GM21723 (cell line): ENCODE measurements at regions not wholly inside any gene's neighbourhood (a gene's known extent, or its start where the extent isn't known, plus 50 kb on each side); places are given as distances from the start of the nearest gene placed in this dataset.
"Not testable (repeated sequence)": the region's sequence is repeated elsewhere in the genome, so short reads cannot be mapped to it uniquely, and the experiment has no call there.

Source experiments
- ATAC-seq: cut with Tn5 transposase; IDR thresholded peaks from one replicate; pipeline ENCODE4 v1.9.1; 2021; ENCODE audit warnings: mild to moderate bottlenecking, moderate library complexity; ENCODE audit not compliant: unreplicated experiment

DNA sequence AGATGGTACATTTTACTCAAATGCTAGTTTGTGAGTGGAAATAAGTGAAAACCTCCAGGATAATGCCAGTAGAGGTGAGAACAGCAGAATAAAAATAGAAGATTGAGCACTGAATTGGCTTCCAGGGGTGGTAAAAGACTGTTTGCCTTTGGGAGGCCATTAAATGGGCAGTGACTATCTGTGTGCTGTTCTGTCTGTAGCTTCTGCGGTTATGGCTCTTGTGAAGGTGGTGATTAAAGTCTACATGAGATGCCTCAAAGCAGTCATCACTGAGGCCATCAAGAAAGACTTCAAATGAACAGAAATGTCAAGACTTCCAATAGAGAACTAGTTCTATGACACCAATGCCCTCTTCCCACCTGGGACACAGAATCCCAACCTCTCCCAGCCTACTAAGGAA, 108.8 kb downstream of the EFHB start:
- ATAC-seq = no peak

DNA sequence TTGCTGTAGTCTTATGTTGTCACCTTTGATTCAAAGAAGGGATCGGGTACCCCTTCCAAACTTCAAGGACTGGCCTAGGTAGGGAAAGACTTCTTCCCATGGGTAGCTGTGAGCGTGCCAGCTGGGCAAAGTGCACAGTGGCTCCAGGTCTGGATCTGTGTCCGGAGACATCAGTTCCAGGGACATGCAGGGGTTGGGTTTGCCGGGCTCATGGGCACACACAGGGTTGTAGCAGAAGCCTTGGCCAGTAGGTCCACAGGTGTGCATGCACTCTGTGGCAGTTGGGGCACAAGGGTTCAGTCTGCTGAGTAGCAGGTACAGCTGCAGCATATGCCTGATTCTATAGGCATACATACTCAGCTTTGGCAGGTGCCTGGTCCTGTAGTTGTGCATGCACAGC, 111.2 kb downstream of the EFHB start:
- ATAC-seq = no peak

DNA sequence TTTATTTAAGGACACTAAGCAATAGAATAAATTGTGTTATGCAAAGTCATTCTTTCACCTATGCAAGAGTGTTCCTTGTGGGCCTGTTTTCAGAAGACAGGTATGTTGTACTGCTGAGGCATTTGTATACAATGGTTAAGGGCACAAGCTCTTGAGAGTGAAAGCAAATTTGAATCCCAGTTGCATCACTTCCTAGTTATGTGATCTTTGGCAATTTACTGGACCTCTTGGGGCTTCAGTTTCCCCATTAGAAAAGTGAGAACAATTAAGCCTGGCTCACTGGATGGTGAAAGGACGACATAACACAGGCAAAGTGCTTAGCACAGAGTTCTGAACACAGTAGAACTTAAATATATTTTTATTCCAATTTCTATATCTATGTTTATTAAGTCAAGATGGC, 117.4 kb downstream of the EFHB start:
- no peak for ATAC-seq

DNA sequence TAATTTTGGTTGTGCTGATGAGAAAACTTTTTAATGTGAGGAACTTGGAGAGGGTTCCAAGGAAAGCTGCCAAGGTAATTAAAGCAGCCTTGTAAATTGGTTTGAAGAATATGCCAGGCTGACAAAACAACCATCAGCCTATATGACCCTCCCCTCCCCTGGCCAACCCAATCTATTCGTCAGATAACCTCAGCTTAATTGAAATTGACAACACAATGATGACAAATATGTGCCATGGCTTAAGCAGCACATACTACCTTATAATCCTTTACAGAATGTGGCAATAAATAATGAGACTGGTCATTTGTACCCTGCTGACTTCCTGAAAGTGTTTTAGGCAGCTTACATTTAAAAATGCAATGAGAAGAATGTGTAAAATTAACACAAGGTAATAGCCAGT, 118.2 kb downstream of the EFHB start:
- no peak for ATAC-seq

DNA sequence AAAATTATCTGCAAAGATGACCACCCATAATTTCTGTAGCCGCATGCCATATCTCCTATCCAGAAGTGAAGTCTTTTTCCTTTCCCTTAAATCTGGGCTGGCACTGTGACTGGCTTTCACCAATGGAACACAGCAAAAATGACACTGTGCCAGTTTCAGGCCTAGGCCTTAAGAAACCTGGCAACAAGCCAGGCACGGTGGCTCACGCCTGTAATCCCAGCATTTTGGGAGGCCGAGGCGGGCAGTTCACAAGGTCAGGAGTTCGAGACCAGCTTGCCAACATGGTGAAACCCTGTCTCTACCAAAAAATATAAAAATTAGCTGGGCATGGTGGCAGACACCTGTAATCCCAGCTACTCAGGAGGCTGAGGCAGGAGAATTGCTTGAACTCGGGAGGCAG, 120.3 kb downstream of the EFHB start:
- not testable (repeated sequence) for ATAC-seq

DNA sequence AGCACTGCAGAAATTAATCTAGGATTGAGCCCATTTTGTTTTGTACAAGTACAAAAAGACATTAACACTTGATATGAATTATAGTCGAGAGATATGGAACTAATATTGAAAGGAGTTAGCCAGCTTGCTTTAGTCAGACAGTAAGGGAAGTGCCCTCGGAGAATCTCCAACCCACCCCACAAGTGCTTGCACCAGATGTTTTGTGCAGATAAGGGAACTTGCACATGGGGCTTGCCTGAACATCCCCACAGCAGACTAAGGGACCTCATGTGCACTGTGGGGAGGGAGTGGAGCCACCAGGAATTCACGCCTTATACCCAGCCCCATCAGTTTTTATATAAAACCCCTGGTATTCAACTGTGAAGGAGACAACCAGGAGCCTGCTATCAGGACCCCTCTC, 122.3 kb downstream of the EFHB start:
- ATAC-seq = no peak

DNA sequence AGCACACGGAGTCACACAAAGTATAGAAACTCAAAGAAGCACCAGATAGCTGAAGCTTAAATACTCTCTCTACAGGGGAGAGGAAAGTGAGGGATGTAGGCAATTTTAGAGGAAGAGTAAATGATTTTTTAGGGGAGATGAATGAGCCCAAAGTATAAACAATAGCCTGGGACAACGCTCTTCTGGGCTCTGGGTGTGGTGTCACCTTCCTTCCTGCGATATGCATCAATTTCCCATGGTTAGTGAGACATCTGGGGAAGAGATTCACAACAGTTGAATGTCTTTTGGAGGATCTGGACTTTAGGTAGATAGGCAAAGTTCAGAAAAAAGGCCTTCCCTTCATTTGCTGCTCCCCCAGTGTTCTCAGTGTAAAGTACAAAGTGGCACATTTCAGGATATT, 125.2 kb downstream of the EFHB start:
- no peak for ATAC-seq

DNA sequence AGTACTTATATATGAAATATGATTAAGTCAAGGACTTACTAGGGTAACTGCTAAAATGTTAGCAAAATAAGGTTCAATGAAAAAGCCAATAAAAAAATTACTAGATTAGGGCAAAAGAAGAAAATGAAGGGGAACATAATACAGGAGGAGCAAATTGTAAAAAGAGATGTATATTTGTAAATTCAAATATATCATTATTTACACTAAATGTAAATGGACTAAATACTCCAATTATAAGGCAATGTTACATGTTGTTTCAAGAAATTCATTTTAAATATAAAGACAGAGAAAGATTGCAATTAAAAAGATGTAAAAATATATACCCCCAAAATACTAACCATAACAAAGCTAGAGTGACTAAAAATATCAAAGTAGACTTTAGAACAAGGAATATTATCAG, 134.1 kb downstream of the EFHB start:
- no peak for ATAC-seq

DNA sequence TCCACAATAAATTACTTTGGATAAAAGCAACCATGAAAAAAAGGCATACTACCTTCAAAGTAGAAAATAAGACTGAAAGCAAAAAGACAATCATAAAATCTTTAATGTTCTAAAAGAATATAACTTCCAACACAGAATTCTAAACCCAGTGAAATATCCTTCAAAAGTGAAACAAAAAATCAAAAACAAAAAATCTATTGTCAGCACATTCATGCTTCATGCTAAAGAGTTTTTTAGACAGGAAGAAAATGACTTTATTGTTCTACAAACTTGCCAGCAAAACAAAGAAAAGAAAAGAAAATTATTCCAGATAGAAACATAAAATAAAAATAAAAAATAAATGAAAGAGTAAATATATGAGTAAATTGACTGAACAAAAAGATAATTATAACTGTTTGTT, 134.9 kb downstream of the EFHB start:
- no peak for ATAC-seq

DNA sequence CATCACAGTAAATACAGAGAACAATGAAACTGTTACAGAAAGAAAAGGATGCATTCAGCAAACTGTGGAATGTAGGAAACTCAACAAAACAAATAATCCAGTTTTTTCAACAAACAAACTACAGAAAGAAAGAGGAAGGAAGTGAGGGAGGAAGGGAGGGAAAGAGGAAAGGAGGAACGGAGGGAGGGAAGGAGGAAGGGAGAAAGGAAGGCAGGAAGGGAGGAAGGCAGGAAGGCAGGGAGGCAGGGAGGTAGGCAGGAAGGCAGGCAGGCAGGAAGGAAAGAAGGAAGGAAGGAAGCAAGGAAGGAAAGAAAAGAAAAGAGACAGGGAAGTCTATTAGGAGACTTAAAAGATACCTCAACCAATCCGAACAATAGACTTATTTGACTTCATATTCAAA, 135.7 kb downstream of the EFHB start:
- ATAC-seq = no peak

DNA sequence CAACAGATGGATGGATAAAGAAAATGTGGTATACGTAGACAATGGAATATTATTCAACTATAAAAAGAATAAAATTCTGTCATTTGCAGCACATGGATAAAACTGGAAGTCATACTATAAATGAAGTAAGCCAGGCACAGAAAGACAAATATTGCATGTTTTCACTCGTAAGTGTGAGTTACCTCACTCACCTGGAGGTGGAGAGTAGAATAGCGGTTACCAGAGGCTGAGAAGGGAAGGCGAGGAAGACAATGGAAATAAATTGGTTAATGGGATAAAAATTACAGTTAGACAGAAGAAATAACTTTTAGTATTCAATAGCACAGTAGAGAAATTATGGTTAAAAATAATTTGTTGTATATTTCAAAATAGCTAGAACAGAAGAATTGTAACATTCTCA, 141.6 kb downstream of the EFHB start:
- no peak for ATAC-seq

DNA sequence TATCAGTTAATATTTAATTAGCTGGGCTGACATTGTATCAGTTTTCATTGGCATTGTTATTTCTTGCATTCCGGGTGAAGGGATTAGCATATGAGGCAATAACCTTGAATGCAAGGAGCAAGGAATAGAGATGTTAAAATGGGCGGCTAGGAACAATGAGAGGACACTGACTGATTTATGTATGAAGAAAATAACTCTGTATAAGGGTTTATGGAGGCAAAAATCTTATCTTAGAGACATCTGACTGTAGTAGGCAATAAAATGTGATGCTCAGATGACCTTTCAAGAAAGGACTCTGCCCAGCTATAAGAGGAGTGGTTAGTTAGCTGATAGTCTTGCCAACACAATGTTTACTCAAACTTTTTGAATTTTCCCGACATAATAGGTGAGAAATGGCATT, 158.3 kb downstream of the EFHB start:
- ATAC-seq = no peak

DNA sequence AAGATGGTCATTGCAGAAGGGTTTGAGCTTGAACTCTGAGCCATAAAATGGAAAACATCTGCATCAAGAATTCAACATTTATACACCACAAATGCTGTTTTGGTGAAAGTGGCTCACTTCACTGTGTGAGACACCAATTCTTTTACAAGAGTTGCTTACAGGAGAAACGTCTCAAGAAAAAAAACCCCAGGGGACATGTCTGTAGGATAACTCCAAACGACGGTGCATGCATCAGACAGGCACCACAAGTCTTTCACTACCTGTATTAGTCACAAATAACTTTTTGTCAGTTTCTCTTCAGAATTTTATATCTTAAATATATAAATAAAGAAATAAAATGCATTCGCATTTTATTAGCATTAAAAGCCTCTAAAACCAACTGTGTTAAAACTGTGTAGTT, 164.3 kb downstream of the EFHB start:
- ATAC-seq = no peak

DNA sequence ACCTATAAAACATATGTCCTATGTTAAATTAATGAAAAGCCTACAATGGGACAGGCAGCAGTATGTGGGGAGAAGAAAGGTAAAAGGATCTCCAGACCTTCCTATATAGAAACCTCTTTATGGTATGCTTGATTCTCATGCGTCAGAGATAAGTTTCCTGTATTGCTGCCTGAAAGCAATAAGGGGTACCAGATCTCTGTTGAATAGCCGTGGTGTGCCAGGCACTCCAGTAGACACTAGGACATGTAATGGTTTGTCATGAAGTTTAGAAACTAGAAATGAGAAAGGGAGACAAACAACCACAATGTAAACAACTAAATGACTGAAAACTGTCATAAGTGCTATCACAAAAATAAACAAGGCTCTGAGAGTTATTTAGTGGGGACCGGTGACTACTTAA, 168.1 kb downstream of the EFHB start:
- ATAC-seq = no peak

DNA sequence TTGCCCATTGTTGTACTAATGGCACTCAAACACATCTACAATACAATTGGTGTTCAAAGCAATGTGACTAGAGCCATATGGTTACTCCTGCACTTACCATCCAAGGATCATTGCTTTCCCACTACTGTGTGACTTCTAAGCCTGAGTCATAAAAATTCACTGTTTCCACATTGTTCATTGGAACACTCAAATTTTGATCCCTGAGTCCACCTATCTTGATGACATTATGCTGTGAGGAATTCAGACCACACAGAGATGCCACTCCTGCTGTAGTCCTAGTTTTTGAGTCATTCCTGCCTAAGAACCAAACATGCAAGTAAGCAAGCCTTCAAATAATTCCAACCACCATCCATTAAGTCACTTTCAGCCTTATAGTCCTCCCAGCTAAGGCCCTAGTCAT, 176.2 kb downstream of the EFHB start:
- ATAC-seq = no peak

DNA sequence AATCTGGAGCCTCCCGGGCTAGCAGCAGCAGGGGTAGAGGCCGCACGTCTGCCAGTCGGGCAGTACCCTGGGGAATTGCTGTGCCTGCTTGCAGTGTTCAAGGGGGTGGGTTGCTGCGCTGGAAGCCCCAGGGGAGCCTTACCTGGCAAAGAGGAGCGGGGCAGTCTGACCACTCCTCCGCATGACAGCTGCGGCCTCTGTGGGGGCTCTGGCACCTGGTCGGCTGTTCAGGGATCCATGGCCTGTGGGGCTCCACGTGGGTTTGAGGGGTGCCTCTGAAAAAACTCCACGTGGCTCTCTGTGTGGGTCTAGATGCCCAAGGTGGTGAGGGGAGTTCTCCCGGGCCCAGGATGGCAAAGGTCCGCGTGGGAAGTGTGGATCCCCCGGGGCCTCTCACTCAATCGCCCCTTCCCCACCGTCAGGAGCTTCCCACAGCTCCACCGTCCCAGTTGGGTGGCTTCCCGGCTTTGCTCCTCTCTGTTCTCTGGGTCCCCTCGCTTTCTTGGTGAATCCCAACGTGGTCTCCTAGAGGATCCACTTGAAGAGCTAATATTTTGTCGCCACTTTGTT, 184.5 kb downstream of the EFHB start:
- no peak for ATAC-seq

DNA sequence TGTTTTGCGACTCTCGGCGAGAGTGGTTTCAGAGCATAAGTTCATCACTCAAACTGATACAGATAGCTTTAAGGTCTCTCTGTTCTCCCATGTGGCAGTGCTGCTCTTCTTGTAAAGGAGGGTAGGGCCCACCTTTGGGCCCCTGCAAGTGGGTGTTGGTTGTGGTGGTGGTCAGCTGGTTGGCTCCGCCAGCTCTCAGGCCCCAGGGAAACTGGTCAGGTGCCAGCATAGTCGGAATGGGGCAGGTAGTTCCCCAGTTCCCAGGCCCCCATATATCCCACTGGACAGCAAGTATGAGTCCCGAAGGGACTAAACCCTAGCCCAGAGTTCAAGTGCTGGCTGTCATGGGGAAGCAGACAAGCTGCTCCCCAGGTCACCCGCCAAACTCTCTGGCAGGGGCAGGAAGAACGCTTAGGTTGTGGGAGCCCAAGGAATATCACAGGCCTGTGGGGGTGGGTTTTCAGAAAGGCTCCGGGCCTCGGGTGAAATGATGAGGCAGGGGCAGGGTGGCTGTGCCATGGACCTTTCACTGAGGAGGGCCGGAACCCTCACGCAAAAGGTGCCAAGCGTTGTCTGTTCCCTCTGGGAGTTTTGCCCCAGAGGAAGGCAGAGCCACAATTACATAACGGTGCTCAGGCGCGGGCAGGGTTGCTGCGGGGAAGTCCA, 185.1 kb downstream of the EFHB start:
- no peak for ATAC-seq

DNA sequence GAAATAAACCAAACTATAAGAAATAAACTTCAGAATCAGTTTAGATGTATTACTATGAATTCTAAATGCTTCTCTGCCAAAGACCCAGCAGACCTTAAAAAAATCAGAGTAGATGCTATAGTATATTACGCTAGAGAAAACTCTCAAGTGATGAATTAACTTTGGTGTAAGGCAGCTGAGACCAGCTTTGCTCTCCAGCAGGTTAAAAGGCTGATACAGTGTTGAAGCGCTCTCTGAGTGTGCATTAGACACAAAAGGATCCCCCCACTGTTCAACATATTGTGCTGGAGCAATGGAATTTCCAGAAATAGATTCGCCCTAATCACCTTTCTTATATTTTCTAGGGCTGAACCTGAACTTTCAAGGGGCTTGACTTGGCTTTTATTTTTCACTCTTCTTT, 190.0 kb downstream of the EFHB start:
- no peak for ATAC-seq

DNA sequence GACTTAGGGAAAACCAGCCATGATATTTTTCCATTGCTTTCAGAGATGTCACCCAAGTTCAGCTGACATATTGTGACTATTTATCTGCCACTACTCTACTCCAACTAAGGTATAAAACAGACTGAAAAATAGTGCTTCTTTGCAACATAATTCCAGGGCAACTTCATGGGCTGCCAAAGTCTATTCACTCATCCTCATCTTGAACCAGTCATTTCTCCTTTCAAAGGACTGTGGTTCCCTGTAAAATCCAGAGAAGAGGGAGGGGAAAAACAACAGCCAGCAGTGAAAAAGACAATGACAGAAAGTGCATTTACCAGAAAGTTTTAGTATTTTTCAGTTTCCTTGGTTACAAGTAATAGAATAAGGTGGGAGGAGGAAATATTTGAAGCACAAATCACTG, 191.1 kb downstream of the EFHB start:
- no peak for ATAC-seq

DNA sequence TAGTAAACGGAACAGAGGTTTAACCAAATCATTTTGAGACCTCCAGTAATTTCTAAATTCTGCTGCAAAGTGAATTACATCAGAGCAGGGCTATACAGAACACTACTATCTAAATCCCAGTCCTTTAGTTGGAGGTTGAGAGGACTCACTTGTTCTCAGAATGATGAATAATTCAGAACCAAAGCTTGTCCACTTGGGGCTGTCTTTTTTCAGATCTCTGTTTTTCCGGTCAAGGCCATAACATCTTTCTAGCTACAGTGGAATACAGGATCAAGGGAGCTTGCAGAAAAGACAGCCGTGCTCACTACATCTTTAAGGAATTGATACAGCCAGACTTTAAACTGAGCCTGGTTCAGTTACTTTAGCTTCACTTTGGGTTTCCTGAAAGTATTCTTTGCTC, 194.5 kb downstream of the EFHB start:
- ATAC-seq = no peak

DNA sequence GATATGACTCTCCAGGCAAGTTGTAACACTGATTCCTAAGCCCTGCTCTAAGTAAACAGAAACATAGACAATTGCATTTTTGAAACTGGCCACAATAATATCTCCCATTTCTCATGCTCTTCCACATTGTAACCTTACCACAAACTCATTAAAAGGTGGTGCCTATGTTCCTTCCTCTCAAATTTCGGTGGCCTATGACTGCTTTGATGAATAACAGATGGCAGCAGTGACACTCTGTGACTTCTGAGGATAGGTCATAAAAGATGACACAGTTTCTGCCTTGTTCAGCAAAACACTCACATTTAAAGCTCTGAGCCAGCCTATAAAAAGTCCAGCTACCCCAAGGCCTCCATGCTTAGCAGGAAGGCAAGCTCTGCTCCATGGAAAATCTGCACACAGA, 195.2 kb downstream of the EFHB start:
- ATAC-seq = no peak

DNA sequence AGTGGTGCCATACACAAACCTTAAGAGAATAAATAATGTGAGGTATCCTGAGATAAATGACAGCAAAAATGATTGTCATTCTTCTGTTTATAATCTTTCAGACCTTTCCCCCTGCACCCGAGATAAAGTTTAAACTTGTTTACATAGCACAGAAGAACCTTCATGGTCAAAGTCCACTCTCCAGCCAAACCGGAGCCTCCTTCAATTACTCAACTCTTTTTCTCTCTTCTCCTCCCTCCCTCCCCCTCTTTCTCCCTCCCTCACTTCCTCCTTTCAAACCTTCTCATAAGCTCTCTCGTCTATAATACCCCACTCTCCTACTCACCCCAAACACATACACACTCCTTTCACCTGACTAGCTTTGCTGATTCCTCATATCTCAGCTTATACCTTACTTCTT, 198.9 kb downstream of the EFHB start:
- no peak for ATAC-seq

DNA sequence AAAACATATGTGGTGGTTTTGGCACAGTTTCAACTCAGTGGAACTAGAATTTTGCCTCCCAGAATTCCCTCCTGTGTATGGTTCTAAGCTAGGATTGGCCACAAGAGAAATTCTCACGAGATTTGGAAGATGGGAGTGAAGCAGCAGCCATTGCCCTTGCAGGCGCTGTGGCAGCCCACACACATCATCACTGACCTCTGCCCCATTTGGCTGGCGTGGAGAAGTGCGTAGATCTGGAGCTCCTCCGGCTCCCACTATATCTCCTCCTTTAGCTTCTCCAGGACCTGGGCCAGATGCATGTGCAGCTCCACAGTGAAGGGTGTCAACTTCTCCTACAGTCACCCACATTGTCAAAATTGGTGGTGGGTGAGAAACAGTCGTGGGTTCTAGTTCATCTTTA, 199.6 kb downstream of the EFHB start:
- no peak for ATAC-seq
